ENCODE measurements at regions not wholly inside any gene's neighbourhood (a gene's known extent, or its start where the extent isn't known, plus 50 kb on each side); places are given as distances from the start of the nearest gene placed in this dataset.

- no peak for TF ChIP-seq CTCF (IDR thresholded peaks at IDR 0.05; ENCODE audit: insufficient read depth, low read length, poor library complexity, severe bottlenecking)
- no peak for TF ChIP-seq EZH2phosphoT487 (conservative IDR thresholded peaks at IDR 0.05; ENCODE audit: low read length)
Measured at GRCh38 chr14:96635850-96636249, 133.7 kb downstream of the PAPOLA start.

All from SU-DHL-6 (cell line).